Dermis microvascular lymphatic vessel endothelial cell (primary cell): ENCODE measurements at regions not wholly inside any gene's neighbourhood (a gene's known extent, or its start where the extent isn't known, plus 50 kb on each side); places are given as distances from the start of the nearest gene placed in this dataset.
"Not testable (repeated sequence)": the region's sequence is repeated elsewhere in the genome, so short reads cannot be mapped to it uniquely, and the experiment has no call there.

Source experiments
- DNase-seq, 2 donors: peaks; one replicate each; pipeline versions ENCODE4 v3.0.0 to v3.0.0-alpha.2; 2010; ENCODE audit warnings: low read depth in 2 of 2

DNA sequence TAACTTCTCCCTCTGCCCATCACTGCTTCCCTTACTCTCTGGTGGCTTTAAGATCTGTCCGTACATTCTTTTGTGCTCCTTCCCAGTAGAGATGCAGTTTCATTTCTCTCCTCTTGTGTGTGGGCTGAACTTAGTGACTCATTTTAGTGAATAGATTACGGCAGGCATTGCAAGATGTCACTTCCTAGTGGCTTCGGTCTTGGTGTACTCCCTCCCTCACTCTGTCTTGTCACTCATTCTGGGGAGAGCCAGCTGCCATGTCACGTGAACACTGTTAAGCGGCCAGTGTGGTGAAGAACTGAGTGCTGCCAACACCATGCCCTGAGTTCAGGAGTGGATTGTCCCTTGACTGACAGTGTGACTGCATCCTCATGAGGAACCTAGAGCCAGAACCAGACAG, 115.9 kb downstream of the OTOR start:
- no peak for DNase-seq

DNA sequence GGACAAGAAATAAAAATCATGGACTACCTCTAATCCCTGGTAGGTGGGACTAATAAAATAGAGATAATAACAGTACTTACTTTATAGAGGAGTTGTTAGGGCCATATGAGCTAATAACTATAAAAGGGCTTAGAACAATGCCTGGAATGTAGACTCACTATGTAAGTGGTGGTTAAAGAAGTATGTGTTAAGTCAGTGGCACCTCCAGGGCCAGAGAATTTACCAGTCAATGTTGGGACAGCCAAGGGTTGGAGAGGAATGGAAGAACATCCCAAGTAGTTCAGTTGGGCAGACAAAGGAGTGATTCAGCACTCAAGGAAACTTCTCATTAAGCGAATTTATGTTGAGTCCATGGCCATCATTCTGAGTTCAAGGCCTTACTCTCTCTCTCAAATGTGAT, 116.8 kb downstream of the OTOR start:
- no peak for DNase-seq

DNA sequence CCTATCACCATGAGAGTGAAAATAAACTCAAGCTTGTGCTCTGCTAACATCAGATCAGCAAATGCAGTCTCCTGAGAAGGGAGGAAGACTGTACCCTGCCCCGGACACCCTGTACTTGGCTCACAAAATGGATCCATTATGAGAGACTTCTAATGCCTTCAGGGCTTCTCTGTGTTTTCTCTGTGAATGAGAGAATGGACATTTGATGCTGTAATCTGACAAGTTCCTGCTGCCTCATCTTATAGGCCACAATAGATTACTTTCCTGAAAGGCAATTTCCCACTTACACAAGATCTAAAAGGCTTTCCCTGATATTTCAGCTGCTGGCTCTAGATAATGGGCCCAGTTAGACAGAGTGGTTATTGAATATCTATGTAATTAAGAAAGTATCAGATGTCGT, 117.2 kb downstream of the OTOR start:
- no peak for DNase-seq

DNA sequence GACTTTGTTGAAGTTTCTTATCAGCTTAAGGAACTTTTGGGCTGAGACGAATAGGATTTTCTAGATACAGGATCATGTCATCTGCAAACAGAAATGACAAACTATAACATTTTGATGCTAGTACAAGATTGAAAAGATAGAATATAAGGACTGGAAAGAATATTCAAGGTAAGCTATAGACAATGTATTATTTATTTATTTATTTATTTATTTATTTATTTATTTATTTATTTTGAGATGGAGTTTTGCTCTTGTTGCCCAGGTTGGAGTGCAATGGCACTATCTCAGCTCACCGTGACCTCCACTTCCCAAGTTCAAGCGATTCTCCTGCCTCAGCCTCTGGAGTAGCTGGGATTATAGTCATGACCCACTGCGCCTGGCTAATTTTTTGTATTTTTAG, 125.0 kb downstream of the OTOR start:
- not testable (repeated sequence) for DNase-seq

DNA sequence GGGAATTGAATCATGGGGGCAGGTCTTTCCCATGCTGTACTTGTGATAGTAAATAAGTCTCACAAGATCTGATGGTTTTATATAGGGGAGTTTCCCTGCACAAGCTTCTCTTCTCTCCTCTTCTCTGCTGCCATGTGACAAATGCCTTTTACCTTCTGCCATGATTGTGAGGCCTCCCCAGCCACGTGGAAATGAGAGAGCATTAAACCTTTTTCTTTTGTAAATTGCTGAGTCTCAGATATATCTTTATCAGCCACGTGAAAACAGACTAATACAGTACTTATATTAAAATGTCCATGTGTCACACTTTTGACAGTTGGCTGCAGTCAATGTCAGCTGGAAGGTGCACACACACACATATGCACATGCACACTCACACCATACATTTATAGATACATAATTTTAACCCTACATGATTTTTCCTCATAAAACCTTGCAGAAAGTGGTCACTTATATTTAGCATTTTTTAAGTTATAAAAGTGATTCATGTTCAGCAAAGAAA, 128.9 kb downstream of the OTOR start:
- no peak for DNase-seq

DNA sequence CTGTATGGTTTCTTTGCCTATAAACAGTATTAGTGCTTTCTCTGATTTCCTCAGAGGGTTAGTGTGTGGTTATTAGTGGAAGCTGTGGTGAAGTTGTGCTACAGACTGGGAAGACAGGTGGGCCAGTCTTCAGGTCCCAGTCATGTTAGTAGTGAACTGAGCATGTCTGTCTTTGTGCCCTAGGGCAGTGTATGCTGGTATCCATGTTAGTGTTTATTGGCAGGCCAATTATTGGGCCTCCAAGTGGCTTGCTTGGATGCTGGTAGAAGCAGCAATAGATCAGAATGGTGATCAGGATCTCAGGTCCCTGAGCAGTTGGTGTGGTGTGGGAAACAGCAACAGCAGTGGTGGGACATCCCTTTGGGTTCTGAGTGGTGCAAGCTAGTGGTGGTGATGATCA, 137.6 kb downstream of the OTOR start:
- no peak for DNase-seq

DNA sequence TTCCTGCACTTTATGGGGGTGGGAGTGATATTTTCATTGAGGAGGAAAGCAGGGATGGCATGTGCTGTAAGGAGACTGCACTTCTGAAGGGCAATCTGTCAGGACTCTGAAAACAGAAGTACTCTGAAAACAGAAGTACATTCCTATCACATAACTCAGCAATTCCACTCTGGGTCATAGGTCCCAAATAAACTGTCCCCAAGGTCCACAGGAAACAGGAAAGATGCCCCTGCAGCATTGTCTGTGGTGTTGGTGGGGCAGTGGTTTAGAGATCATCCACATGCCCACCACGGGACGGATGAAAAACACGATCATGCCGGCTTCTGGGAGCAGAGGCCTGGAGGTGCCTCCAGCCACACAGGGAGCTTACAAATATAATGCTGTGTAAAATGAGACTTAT, 150.3 kb downstream of the OTOR start:
- no peak for DNase-seq

DNA sequence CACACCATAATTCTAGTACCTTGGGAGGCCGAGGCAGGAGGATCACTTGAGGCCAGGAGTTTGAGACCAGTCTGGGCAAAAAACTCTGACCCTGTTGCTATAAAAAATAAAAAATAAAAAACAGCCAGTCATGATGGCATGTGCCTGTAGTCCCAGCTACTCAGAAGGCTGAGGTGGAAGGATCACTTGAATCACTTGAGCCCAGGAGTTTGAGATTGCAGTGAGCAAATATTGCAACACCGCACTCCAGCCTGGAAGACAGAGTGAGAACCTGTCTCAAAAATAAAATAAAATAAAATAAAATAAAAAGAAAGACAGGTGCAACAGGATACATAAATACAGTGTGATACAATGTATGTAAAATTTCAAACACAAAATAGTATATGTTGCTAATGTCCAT, 154.5 kb downstream of the OTOR start:
- DNase-seq, result no peak

DNA sequence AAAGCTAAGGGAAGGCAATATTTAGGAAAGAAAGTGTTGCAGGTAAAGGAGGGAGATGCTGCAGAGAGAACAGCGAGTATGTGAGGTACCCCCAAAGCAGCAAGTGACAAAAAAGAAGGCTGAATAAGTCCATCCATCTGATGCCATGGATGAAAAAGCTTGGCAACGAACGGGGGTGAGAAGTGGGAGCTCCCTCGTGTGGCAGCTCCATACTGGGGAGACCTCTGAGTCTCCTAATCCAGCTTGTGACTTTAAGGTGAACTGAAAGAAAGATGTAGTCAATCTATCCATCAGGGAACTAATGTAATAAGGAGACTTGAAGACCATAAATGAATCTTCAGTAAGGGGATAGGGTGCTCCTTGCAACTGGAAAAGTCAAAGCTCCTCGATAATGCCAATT, 156.6 kb downstream of the OTOR start:
- no peak for DNase-seq

DNA sequence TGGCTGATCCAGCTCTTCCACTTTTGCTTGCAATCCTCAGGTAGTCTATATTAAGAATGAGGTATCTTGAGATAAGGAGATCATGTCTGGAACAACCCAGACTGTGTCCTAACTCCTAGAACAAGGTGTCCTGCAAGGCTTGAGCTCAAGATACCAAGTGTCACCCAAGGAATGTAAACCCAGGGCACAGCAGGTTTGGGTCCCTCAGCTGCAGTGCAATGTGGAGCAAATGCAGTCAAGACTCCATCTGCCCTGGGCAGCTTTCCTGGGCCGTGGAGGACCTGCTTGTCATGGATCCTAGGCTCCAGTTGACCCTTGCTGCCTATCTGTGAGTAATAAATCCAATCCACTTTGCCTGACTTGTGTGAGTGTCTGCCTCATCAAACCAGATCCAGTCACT, 166.1 kb downstream of the OTOR start:
- no peak for DNase-seq

DNA sequence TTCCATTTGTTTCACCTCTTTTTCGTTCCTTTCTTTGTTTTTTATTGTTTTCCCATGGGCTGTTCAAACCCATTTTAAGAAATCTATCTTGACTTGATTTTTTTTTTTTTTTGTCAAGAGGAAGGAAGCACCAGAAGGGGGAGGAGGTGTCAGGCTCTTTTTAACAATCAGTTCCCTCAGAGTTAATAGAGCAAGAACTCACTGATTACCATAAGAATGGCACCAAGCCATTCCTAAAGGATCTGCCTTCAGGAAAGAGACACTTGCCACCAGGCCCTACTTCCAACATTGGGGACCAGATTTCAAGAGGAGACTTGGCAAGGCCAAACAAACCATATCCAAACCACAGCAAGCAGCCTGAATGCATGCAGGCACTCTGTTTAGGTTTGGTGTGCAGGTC, 168.0 kb downstream of the OTOR start:
- no peak for DNase-seq

DNA sequence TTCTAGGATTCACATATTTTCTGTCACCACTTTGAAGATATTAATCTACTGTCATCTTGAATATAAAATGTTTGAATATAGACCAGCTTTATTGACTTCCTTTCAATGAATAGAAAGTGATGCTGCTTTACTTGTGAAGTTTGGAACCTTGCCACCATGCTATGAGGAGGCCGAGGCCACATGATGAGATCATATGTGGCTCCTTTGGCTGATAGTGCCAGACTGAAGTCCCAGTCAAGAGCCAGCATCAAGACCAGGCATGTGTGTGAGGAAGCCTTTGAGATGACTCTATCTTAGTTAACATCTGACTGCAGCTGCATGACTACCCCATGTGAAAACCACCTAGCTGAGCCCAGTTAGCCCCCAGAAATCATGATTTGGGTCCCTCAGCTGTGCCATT, 169.5 kb downstream of the OTOR start:
- no peak for DNase-seq

DNA sequence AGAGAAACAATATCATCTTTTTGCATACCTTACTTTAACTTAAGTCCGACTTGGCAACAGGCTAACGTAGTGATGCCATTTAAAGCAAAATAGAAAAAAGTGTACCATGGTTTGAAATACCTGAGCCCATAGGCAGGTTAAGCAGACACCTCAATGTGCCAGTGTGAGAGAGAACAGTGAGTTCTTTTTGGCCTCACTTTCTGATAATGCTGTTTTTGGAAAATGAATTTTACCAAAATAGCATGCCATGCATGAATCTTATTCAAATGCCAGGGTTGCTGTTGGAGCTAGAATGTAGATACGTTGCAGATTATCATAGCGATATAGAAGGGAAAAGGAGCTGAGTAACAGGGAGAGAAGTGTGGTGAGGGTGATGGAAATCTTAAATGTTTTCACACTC, 170.2 kb downstream of the OTOR start:
- DNase-seq, result no peak

DNA sequence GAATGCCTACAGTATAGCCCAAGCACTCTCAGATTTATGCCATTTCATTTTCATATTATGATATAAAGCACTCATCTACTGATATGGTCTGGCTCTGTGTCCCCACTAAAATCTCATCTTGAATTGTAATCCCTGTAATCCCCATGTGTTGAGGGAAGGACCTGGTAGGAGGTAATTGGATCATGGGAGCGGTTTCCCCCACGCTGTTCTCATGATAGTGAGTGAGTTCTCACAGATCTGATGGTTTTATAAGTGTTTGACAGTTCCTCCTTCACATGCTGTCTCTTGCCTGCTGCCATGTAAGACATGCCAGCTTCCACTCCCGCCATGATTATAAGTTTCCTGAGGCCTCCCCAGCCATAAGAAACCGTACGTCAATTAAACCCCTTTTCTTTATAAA, 171.7 kb downstream of the OTOR start:
- no peak for DNase-seq

DNA sequence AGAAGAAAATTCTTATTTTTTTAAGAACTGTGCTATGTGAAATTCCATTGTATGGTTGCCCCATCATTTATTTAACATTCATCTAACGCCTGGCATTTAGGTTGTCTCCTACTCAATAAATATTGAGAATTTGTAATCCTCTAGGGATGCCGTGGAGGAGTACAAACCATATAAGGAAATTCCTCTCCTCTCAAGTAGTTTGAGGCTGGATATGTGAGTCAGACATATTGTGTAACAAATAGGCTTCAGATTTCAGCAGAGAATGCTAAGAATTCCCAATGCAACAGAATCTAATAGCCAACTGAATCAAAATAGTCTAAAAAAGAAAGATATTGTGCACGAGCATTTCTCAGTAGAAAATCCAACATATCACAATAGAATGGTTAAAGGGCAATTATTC, 174.7 kb downstream of the OTOR start:
- no peak for DNase-seq

DNA sequence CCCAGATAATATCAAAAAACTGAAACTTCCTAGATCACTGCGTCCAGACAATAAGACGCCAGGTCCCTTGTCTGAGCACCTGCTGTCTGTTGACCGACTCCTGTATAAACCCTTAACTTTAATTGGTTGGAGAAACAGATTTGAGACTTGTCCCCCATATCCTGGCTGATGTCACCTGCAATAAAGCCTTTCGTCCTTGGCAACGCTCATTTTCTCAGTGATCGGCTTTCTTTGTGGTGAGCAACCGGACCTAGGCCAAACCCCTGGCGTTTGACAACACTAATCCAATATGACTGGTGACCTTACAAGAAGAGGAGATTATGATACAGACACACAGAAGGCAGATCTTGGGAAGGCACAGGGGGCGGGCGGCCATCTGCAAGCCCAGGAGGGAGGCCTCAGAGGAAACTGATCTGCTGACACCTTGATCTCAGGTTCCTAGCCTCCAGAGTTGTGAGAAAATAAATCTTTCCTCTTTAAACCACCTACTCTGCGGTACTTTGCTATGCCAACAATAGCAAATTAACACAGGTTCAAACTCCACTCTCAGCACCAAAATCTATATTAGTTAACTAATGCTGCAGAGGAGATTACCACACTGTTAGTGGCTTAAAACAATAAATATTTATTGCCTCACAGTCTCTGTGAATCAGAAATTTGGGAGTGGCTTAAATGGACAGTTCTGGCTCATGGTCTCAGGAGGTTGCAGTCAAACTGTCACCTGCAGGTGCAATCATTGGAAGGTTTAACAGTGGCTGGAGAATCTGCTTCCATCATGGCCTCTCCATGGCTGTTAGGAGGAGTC, 178.7 kb downstream of the OTOR start:
- no peak for DNase-seq

DNA sequence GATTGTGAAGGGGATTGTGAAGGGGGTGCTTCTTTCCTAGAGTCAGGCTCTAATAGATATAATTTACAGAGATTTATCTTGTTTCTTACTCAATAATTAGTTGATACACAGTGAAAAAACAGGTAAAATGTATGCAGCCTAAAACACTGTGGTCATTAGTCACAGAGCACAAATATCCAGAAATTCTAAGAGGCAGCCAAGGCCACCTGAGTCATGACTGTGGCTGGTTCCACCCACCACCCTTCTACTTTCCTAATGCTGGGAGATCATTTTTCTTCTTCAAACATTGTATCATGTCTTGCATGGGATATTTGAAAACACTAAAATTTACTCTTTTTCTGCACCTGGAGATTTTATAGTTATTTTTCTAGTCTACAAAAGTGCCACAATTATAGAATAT, 181.6 kb downstream of the OTOR start:
- no peak for DNase-seq

DNA sequence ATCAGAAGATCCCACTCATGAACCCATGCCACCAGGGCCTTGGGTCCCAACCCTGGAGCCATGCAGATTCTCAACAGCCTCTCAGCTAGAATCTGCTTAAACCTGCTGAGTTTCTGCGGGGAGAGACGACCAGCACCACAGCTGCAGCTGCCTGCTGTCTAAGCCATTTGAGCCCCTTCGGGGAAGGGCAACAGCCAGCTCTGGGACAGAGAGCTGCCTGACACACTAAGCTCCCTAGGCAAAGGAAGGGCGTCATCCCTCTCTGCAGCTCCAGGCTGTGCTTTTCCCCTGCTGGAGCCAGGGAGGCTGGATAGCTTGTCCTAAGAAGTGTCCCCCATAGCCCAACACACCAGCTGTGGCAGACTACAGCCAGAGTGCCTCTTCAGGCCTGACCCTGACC, 182.5 kb downstream of the OTOR start:
- no peak for DNase-seq

DNA sequence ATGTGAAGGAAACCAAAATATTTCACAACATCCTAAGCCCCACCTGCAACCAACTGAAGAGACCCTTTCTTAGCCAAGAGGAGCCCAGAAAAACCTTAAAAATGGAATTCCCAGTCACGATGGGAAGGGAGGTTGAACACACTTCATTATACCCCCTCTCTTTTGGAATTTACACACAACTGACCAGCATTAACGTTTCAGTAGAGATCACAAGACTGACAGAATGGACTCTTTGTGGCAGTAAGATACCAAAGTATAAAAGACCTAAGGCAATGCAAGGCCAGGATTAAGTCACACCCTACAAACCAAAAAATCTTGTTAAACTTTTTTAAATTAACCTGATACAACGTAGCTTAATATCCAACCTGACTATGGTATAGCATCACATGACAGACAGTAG, 190.9 kb downstream of the OTOR start:
- no peak for DNase-seq

DNA sequence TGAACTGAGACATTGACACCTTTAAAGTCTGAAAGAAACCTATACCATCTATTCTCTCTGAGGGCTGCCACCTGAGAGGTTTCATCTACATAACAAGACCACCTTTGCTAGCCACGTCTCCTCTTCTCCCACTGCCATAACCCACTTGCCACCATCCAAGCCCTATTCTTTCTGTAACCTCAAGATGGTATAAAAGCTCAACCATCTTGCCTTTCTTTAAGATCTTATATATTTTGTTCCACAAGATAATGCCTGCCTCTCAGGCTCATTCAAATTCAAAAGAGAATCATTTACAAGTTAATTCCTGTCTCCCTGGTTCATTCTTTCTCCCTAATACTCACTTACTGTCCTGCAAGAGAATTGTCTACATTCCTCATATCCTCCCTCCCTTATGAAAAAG, 192.5 kb downstream of the OTOR start:
- no peak for DNase-seq

DNA sequence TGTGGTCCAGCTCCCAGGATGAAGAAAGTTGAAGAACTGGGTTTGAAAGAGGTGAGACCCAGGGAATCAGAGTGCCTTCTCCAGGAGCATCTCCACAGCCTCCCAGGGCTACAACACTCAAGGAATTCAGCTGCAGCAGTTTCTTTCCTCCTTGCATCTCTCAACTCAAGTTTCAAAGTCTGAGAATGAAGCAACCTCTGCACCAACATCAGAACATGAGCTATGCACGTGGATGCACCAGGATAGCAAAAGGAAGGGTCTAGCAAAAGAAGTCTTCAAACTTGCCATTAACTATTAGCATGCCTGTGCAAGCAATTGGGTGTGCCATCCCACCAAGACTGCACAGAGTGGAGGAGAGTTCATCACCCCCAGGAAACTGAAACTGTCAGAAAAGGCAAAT, 193.9 kb downstream of the OTOR start:
- DNase-seq, result no peak

DNA sequence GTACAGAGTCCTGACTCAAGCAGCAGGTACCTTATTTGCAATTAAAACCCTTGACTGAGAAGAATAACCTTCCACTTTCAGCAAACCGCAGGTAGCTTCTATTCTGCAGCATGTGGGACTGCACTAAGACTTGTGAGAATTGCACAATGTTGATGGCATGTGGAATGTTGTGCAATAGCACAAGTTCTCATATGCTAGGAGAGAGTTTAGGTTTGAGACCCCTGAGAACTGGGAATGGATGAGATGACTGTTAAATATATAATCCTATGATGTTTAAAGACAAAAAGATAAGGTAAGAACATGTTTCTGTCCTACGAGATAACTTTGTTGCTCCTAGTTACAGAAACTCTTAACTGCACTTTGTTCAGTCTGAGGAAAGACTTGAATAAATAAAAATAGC, 194.6 kb downstream of the OTOR start:
- no peak for DNase-seq

DNA sequence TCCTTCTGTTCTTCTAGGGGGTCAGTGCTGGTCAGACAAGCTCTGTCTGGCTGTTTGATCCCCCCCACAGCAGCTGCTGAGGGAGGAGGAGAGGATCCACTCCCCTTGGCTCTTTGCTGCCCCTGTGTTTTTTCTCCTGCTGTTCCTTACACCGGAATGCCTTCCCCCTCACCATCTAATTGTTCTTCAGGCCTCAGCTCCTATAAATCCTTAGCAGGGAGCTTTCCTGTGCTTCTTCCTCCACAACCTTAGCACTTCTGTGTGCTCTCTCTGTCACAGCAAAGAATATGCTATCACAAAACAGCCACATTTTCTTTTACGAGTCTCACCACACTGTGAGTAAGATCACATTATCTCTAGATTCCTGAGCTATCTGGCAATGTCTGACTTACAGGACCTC, 196.6 kb downstream of the OTOR start:
- no peak for DNase-seq

DNA sequence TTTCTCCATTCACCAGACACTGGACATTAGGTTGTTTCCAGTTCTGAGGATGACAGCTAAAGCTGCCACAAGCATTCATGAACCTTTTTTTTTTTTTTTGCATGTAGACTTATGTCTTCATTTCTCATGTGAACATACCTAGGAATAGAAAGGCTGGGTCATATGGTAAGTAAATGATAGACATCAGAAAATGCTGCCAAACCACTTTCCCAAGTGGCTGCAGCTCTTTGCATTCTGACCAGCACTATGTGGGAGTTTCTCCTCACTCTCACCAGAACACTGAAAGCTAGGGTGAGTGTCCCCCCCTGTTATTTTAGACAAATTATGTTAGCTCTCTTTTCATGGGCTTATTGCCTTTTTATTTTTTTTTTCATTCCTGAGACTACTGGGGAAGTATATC, 197.5 kb downstream of the OTOR start:
- no peak for DNase-seq
